Smooth muscle cell (in vitro differentiated cells): ENCODE measurements at regions not wholly inside any gene's neighbourhood (a gene's known extent, or its start where the extent isn't known, plus 50 kb on each side); places are given as distances from the start of the nearest gene placed in this dataset.

Experiments
- DNase-seq: peaks from one replicate; lab custom pipeline; 2025; ENCODE audit not compliant: unreplicated experiment; lab: John Stamatoyannopoulos, UW
- H2AFZ ChIP-seq: fragments of 200-600 bp; sonication (generic); 2 replicates; pipeline ENCODE4 v1.6.0; 2016; ENCODE audit warnings: antibody characterized with exemption, low read depth, mild to moderate bottlenecking
- H3F3A ChIP-seq: fragments of 200-600 bp; sonication (generic); 2 replicates; pipeline ENCODE4 v1.6.0; 2017; ENCODE audit warnings: antibody characterized with exemption, low read depth
- H3K27ac ChIP-seq: fragments of 200-600 bp; sonication (generic); 2 replicates; pipeline ENCODE4 v1.5.1; 2016; ENCODE audit warnings: low read depth, mild to moderate bottlenecking
- H3K27me3 ChIP-seq: fragments of 200-600 bp; sonication (generic); 2 replicates; pipeline ENCODE4 v1.6.1; 2016; ENCODE audit warnings: low read depth, mild to moderate bottlenecking
- H3K36me3 ChIP-seq: fragments of 200-600 bp; sonication (generic); 2 replicates; pipeline ENCODE4 v1.5.1; 2016; ENCODE audit warnings: low read depth
- H3K4me1 ChIP-seq: fragments of 200-600 bp; sonication (generic); 2 replicates; pipeline ENCODE4 v1.5.1; 2016; ENCODE audit warnings: low read depth
- H3K4me2 ChIP-seq: fragments of 200-600 bp; sonication (generic); 2 replicates; pipeline ENCODE4 v1.6.0; 2016; ENCODE audit warnings: mild to moderate bottlenecking
- H3K4me3 ChIP-seq: fragments of 200-600 bp; sonication (generic); 2 replicates; pipeline ENCODE4 v1.5.1; 2016; ENCODE audit warnings: mild to moderate bottlenecking
- H3K79me2 ChIP-seq: fragments of 200-600 bp; sonication (generic); 2 replicates; pipeline ENCODE4 v1.6.0; 2016; ENCODE audit warnings: low read depth, mild to moderate bottlenecking
- H3K9ac ChIP-seq: fragments of 200-600 bp; sonication (generic); 2 replicates; pipeline ENCODE4 v1.6.0; 2016; ENCODE audit warnings: low read depth
- H3K9me3 ChIP-seq: fragments of 200-600 bp; sonication (generic); replicated peaks from 2 replicates; pipeline ENCODE4 v1.5.1; 2016; ENCODE audit warnings: low read depth
- H4K20me1 ChIP-seq: fragments of 200-600 bp; sonication (generic); 2 replicates; pipeline ENCODE4 v1.6.0; 2016; ENCODE audit warnings: low read depth
- CTCF ChIP-seq: fragments of 200-600 bp; sonication (generic); IDR thresholded peaks from 2 replicates; pipeline ENCODE4 v1.5.1; 2017; ENCODE audit warnings: borderline replicate concordance, mild to moderate bottlenecking, antibody characterized with exemption; ENCODE audit not compliant: insufficient read depth, poor library complexity, severe bottlenecking
- WGBS: methylation state at CpG from one replicate; pipeline ENCODE4 v1.1.7; 2016; ENCODE audit warnings: low lambda C conversion rate; 5-methylcytosine and 5-hydroxymethylcytosine counted together

- 88% methylated on average over 4 of the region's 4 CpGs for WGBS
- H3K9me3 ChIP-seq, result no peaks in the 10 kb centered on the region
- DNase-seq, result no peak
- no peak for TF ChIP-seq CTCF
- no peaks in the 10 kb centered on the region for H3K79me2 ChIP-seq
- H3K4me1 ChIP-seq, result peaks cover 6% of the 10 kb centered on the region
- H3K36me3 ChIP-seq, result no peaks in the 10 kb centered on the region
- no peak overlapping the region for H3K4me3 ChIP-seq
- H3F3A ChIP-seq, result peaks cover 10% of the 10 kb centered on the region
- H3K9ac ChIP-seq, result no peak overlapping the region
- no peak overlapping the region for H2AFZ ChIP-seq
- H3K4me2 ChIP-seq, result no peak overlapping the region
- H3K27me3 ChIP-seq, result no peaks in the 10 kb centered on the region
- H3K27ac ChIP-seq, result no peak overlapping the region
- no peaks in the 10 kb centered on the region for H4K20me1 ChIP-seq
Observed at GRCh38 chr2:8614646-8615045, 67.2 kb upstream of the ID2 start.

GRCh38 chr2:8615252-8615575 lies 66.6 kb upstream of the ID2 start:
- no peak overlapping the region for H3K4me2 ChIP-seq
- no peak overlapping the region for H3K4me3 ChIP-seq
- TF ChIP-seq CTCF, result no peak
- no peak overlapping the region for H2AFZ ChIP-seq
- H3K79me2 ChIP-seq, result no peaks in the 10 kb centered on the region
- DNase-seq, result no peak
- H3K27me3 ChIP-seq, result no peaks in the 10 kb centered on the region
- peaks cover under 1% of the 10 kb centered on the region for H3K4me1 ChIP-seq
- no peaks in the 10 kb centered on the region for H3K36me3 ChIP-seq
- no peaks in the 10 kb centered on the region for H3K9me3 ChIP-seq
- no peak overlapping the region for H3K27ac ChIP-seq
- H4K20me1 ChIP-seq, result no peaks in the 10 kb centered on the region
- H3K9ac ChIP-seq, result no peak overlapping the region
- WGBS, result 93% methylated on average over 6 of the region's 6 CpGs
- H3F3A ChIP-seq, result peaks cover 5% of the 10 kb centered on the region

GRCh38 chr2:8615576-8616281 lies 66.1 kb upstream of the ID2 start:
- no peaks in the 10 kb centered on the region for H3K79me2 ChIP-seq
- H3K36me3 ChIP-seq, result no peaks in the 10 kb centered on the region
- no peak overlapping the region for H3K4me3 ChIP-seq
- H3K27me3 ChIP-seq, result no peaks in the 10 kb centered on the region
- H2AFZ ChIP-seq, result no peak overlapping the region
- H3K9me3 ChIP-seq, result no peaks in the 10 kb centered on the region
- no peak for TF ChIP-seq CTCF
- H3F3A ChIP-seq, result no peaks in the 10 kb centered on the region
- DNase-seq, result no peak
- no peak overlapping the region for H3K9ac ChIP-seq
- WGBS, result 73% methylated on average over 14 of the region's 14 CpGs
- no peaks in the 10 kb centered on the region for H4K20me1 ChIP-seq
- H3K27ac ChIP-seq, result no peak overlapping the region
- H3K4me2 ChIP-seq, result no peak overlapping the region
- H3K4me1 ChIP-seq, result no peaks in the 10 kb centered on the region

- Histone ChIP-seq H3K9me3 (no peaks in the 10 kb centered on the region), H3K27me3 (no peaks in the 10 kb centered on the region), H3K27ac (no peak overlapping the region), H3K9ac (no peak overlapping the region), H3K4me3 (no peak overlapping the region), H4K20me1 (no peaks in the 10 kb centered on the region), H2AFZ (no peak overlapping the region), H3K79me2 (no peaks in the 10 kb centered on the region), H3F3A (no peaks in the 10 kb centered on the region), H3K36me3 (no peaks in the 10 kb centered on the region), H3K4me1 (no peaks in the 10 kb centered on the region), H3K4me2 (no peak overlapping the region)
- 96% methylated on average over 12 of the region's 12 CpGs for WGBS
- TF ChIP-seq CTCF, result no peak
- DNase-seq, result no peak
Observed at GRCh38 chr2:8617048-8617447, 64.8 kb upstream of the ID2 start.
